ENCODE measurements at regions not wholly inside any gene's neighbourhood (a gene's known extent, or its start where the extent isn't known, plus 50 kb on each side); places are given as distances from the start of the nearest gene placed in this dataset.

- CTCF ChIA-PET: interaction anchor here (0.8 to 4.0 kb wide), 3 partner anchors 12 to 739 kb away, joined by 3 to 21 read pairs (median 3); no protein-coding TSS in a partner anchor
- no peak for FAIRE-seq
Measured at GRCh38 chr3:153029350-153029749, 132.7 kb upstream of the RAP2B start.

GRCh38 chr3:153032891-153033290 lies 129.1 kb upstream of the RAP2B start:
- POLR2A ChIA-PET: no interaction called here
- no peak overlapping the region for H3K27ac ChIP-seq
- CTCF ChIA-PET: interaction anchor here (0.6 to 2.8 kb wide), 3 partner anchors 10 to 234 kb away, joined by 3 to 10 read pairs (median 3); no protein-coding TSS in a partner anchor
- H3K4me2 ChIP-seq: no peak overlapping the region
- no peaks in the 10 kb centered on the region for H3K9me3 ChIP-seq
- H3K4me1 ChIP-seq: no peaks in the 10 kb centered on the region
- DNase-seq (ENCODE audit: low read depth in 1 of 2, low spot score in 1 of 2): no peak
- FAIRE-seq: no peak
- TF ChIP-seq EP300 (IDR thresholded peaks at IDR 0.05) (no peak), EHMT2 (IDR thresholded peaks at IDR 0.05; ENCODE audit: low read depth) (no peak), JUNB (IDR thresholded peaks at IDR 0.05) (no peak), SREBF2 (IDR thresholded peaks at IDR 0.05) (no peak), ZSCAN20 (CRISPR knock-in tag; IDR thresholded peaks at IDR 0.05) (no peak), TP53 (CRISPR knock-in tag; IDR thresholded peaks at IDR 0.05) (no peak), HDAC2 (IDR thresholded peaks at IDR 0.05) (no peak), MAX (IDR thresholded peaks at IDR 0.05) (no peak), GATA3 (IDR thresholded peaks at IDR 0.05; ENCODE audit: borderline replicate concordance) (no peak), CEBPB (IDR thresholded peaks at IDR 0.05) (no peak), CHD2 (IDR thresholded peaks at IDR 0.05; ENCODE audit: low read length, partially characterized antibody) (no peak), POLR2AphosphoS2 (conservative IDR thresholded peaks at IDR 0.05; ENCODE audit: low read length) (no peak), CBX2 (IDR thresholded peaks at IDR 0.05; ENCODE audit: borderline replicate concordance, low read depth) (no peak), EHF (CRISPR knock-in tag; IDR thresholded peaks at IDR 0.05) (no peak), CBX8 (IDR thresholded peaks at IDR 0.05) (no peak), RFX5 (IDR thresholded peaks at IDR 0.05) (no peak), HOXA7 (CRISPR knock-in tag; IDR thresholded peaks at IDR 0.05) (no peak), NR3C1 (IDR thresholded peaks at IDR 0.05) (no peak)
- TF ChIP-seq, protein P1, sequence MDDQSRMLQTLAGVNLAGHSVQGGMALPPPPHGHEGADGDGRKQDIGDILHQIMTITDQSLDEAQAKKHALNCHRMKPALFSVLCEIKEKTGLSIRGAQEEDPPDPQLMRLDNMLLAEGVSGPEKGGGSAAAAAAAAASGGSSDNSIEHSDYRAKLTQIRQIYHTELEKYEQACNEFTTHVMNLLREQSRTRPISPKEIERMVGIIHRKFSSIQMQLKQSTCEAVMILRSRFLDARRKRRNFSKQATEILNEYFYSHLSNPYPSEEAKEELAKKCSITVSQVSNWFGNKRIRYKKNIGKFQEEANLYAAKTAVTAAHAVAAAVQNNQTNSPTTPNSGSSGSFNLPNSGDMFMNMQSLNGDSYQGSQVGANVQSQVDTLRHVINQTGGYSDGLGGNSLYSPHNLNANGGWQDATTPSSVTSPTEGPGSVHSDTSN (IDR thresholded peaks at IDR 0.05): no peak
- TF ChIP-seq, protein P2, sequence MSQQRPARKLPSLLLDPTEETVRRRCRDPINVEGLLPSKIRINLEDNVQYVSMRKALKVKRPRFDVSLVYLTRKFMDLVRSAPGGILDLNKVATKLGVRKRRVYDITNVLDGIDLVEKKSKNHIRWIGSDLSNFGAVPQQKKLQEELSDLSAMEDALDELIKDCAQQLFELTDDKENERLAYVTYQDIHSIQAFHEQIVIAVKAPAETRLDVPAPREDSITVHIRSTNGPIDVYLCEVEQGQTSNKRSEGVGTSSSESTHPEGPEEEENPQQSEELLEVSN (IDR thresholded peaks at IDR 0.05; ENCODE audit: borderline replicate concordance, low read depth): no peak
- WGBS (ENCODE audit: missing lambda C conversion rate): 89% methylated on average over 1 of the region's 1 CpG
- no peak overlapping the region for H3K4me3 ChIP-seq
- no peak for ATAC-seq

More at GRCh38 chr3:153029350-153029749, 132.7 kb upstream of the RAP2B start:
- POLR2A ChIA-PET: no interaction called here
- TF ChIP-seq POLR2A (IDR thresholded peaks at IDR 0.05; ENCODE audit: low read length) (no peak), KDM5A (IDR thresholded peaks at IDR 0.05) (no peak), HOXA7 (CRISPR knock-in tag; IDR thresholded peaks at IDR 0.05) (no peak), EHF (CRISPR knock-in tag; IDR thresholded peaks at IDR 0.05) (no peak), PHF8 (IDR thresholded peaks at IDR 0.05; ENCODE audit: borderline replicate concordance, low read depth) (no peak), SMC3 (IDR thresholded peaks at IDR 0.05) (no peak), JUNB (IDR thresholded peaks at IDR 0.05) (no peak), CBX8 (IDR thresholded peaks at IDR 0.05) (no peak), POLR2AphosphoS2 (conservative IDR thresholded peaks at IDR 0.05; ENCODE audit: low read length) (no peak)
- Histone ChIP-seq H3K4me3 (no peak overlapping the region), H3K9me3 (no peaks in the 10 kb centered on the region), H3K27ac (no peak overlapping the region), H3K4me2 (no peak overlapping the region), H3K4me1 (no peaks in the 10 kb centered on the region)
- no peak; a peak in 1 of 6 replicates for ATAC-seq
- WGBS (ENCODE audit: missing lambda C conversion rate): 62% methylated on average over 6 of the region's 6 CpGs
- DNase-seq (ENCODE audit: low read depth in 1 of 2, low spot score in 1 of 2): no peak

DNA sequence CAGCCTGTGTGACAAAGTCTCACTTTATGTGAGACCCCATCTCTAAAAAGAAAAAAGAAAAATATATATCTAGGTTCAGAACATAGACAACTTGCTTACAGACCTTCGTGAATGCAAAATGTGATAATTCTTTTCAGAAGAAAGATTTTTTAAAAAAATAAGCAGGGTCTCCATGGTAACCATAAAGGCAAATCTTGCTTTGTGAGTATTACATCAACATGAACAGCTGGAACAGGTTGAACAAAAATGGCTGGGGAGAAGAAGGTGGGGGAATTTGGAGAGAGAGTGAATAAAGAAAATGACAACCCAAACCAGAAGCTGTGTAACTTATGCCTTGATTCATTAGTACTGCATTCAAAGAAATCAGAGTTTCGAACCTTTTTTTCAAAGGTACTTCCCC lies 125.2 kb upstream of the RAP2B start:
- Histone ChIP-seq H3K4me1 (peaks cover 8% of the 10 kb centered on the region; the same call in 2 of the 3 replicates), H3K4me3 (no peak overlapping the region), H3K9me3 (no peaks in the 10 kb centered on the region), H3K27ac (no peak overlapping the region), H3K4me2 (no peak overlapping the region)
- DNase-seq (ENCODE audit: low read depth in 1 of 2, low spot score in 1 of 2) (no peak), FAIRE-seq (no peak), ATAC-seq (no peak)
- CTCF ChIA-PET: no interaction called here
- POLR2A ChIA-PET: no interaction called here
- 82% methylated on average over 2 of the region's 2 CpGs for WGBS (ENCODE audit: missing lambda C conversion rate)
- TF ChIP-seq ZSCAN20 (CRISPR knock-in tag; IDR thresholded peaks at IDR 0.05) (no peak), TFCP2L1 (CRISPR knock-in tag; IDR thresholded peaks at IDR 0.05) (no peak), RNF2 (IDR thresholded peaks at IDR 0.05; ENCODE audit: borderline replicate concordance, low read depth) (no peak), RARB (CRISPR knock-in tag; IDR thresholded peaks at IDR 0.05) (no peak), CHD2 (IDR thresholded peaks at IDR 0.05; ENCODE audit: low read length, partially characterized antibody) (no peak), EHMT2 (IDR thresholded peaks at IDR 0.05; ENCODE audit: low read depth) (no peak), HMGXB4 (CRISPR knock-in tag; IDR thresholded peaks at IDR 0.05; ENCODE audit: borderline replicate concordance) (no peak), CBX8 (IDR thresholded peaks at IDR 0.05) (no peak), NPAS2 (CRISPR knock-in tag; IDR thresholded peaks at IDR 0.05; ENCODE audit: borderline replicate concordance) (no peak), REST (IDR thresholded peaks at IDR 0.05) (no peak)
